Liver (tissue), 8 donors: ENCODE measurements at regions not wholly inside any gene's neighbourhood (a gene's known extent, or its start where the extent isn't known, plus 50 kb on each side); places are given as distances from the start of the nearest gene placed in this dataset.

ENCODE experiments used
- DNase-seq: peaks from one replicate; pipeline ENCODE4 v3.0.0-alpha.2; 2017; ENCODE audit warnings: low spot score
- H3K27ac ChIP-seq, 2 donors: one replicate each; pipeline ENCODE4 v1.7.0; 2013; ENCODE audit warnings: inconsistent platforms in 2 of 2, low read length in 2 of 2, control low read depth in 1 of 2, low read depth in 1 of 2, mild to moderate bottlenecking in 1 of 2
- H3K27me3 ChIP-seq, 4 donors: one replicate each; pipeline versions ENCODE4 v1.6.1 to v1.7.0; 2013; ENCODE audit warnings: low read length in 3 of 4, inconsistent platforms in 1 of 4, mild to moderate bottlenecking in 1 of 4, moderate library complexity in 1 of 4; ENCODE audit not compliant: control insufficient read depth in 4 of 4, insufficient read depth in 4 of 4
- H3K36me3 ChIP-seq, 4 donors: one replicate each; pipeline versions ENCODE4 v1.6.1 to v1.7.0; 2013; ENCODE audit warnings: low read length in 3 of 4, mild to moderate bottlenecking in 3 of 4, low read depth in 1 of 4, moderate library complexity in 1 of 4; ENCODE audit not compliant: control insufficient read depth in 4 of 4, insufficient read depth in 3 of 4
- H3K4me1 ChIP-seq, 4 donors: one replicate each; pipeline versions ENCODE4 v1.6.1 to v1.7.0; 2013; ENCODE audit warnings: low read length in 3 of 4, mild to moderate bottlenecking in 3 of 4, moderate library complexity in 1 of 4; ENCODE audit not compliant: control insufficient read depth in 4 of 4, insufficient read depth in 4 of 4
- H3K4me3 ChIP-seq, 3 donors: one replicate each; pipeline versions ENCODE4 v1.6.1 to v1.7.0; 2013; ENCODE audit warnings: low read length in 3 of 3, control low read depth in 1 of 3, low read depth in 1 of 3, mild to moderate bottlenecking in 1 of 3
- H3K9ac ChIP-seq, 2 donors: one replicate each; pipeline ENCODE4 v1.7.0; 2013; ENCODE audit warnings: low read length in 2 of 2, mild to moderate bottlenecking in 2 of 2, moderate library complexity in 2 of 2, control low read depth in 1 of 2, low read depth in 1 of 2
- H3K9me3 ChIP-seq, 4 donors: one replicate each; pipeline versions ENCODE4 v1.6.1 to v1.7.0; 2013; ENCODE audit warnings: low read length in 3 of 4; ENCODE audit not compliant: control insufficient read depth in 4 of 4
- FOXA1 ChIP-seq: IDR thresholded peaks from 2 replicates; pipeline ENCODE4 v1.6.1; 2016; ENCODE audit warnings: antibody characterized with exemption
- FOXA2 ChIP-seq: IDR thresholded peaks from 2 replicates; pipeline ENCODE4 v1.6.1; 2016; ENCODE audit warnings: antibody characterized with exemption
- GABPA ChIP-seq, 2 donors: IDR thresholded peaks in 1 of 2; conservative IDR thresholded peaks in 1 of 2; 2 replicates each; pipeline ENCODE4 v1.6.1; 2016; ENCODE audit warnings: antibody characterized with exemption in 2 of 2, mild to moderate bottlenecking in 1 of 2, moderate library complexity in 1 of 2
- JUND ChIP-seq, 2 donors: IDR thresholded peaks; 2 replicates each; pipeline ENCODE4 v1.6.1; 2016; ENCODE audit warnings: antibody characterized with exemption in 2 of 2
- NR2F2 ChIP-seq: IDR thresholded peaks from 2 replicates; pipeline ENCODE4 v1.6.1; 2016; ENCODE audit warnings: antibody characterized with exemption
- RAD21 ChIP-seq, 2 donors: IDR thresholded peaks; 2 replicates each; pipeline ENCODE4 v1.6.1; 2016; ENCODE audit warnings: antibody characterized with exemption in 2 of 2, mild to moderate bottlenecking in 2 of 2
- TAF1 ChIP-seq: conservative IDR thresholded peaks from 2 replicates; pipeline ENCODE4 v1.6.1; 2016; ENCODE audit warnings: antibody characterized with exemption, mild to moderate bottlenecking
- YY1 ChIP-seq: IDR thresholded peaks from 2 replicates; pipeline ENCODE4 v1.6.1; 2016; ENCODE audit warnings: antibody characterized with exemption, mild to moderate bottlenecking
- WGBS: extraction: QIAGEN DNeasy Blood & Tissue Kit; methylation state at CpG from one replicate; pipeline ENCODE4 v1.1.7; 2013; 5-methylcytosine and 5-hydroxymethylcytosine counted together
- TF ChIP-seq, protein P1 (sequence below): IDR thresholded peaks from 2 replicates; pipeline ENCODE4 v1.6.1; 2016; ENCODE audit warnings: antibody characterized with exemption
- TF ChIP-seq, protein P2 (sequence below): IDR thresholded peaks from 2 replicates; pipeline ENCODE4 v1.6.1; 2016; ENCODE audit warnings: antibody characterized with exemption
- TF ChIP-seq, protein P3 (sequence below): IDR thresholded peaks from 2 replicates; pipeline ENCODE4 v1.6.1; 2016; ENCODE audit warnings: antibody characterized with exemption, mild to moderate bottlenecking
- TF ChIP-seq, protein P4 (sequence below): fragments of 150-350 bp; IDR thresholded peaks from 2 replicates; pipeline ENCODE4 v1.5.1; 2017; ENCODE audit warnings: improper control_type of control experiment, low read depth, low read length; ENCODE audit not compliant: missing input control
- donor health status: healthy.
- donor health status: healthy.
- donor health status: healthy.
- donor health status: healthy.
- donor health status: healthy.

DNA sequence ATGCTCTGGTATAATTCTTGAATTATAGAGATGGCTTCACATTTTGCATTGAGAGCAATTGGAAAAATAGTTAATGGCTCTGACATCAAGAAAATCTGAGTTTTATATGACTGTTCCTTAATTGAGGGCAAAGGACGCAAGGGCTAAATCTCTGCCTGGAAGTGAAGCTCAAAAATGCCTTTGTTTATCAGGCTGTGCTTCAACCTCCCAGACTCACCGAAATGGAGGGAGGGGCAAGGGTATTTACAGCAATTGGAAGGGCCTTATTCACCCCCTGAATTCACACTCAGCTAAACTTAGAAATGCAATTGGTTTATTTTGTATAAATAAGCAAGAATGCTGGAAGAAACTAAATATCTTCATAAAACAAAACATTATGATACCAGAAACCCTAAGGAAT is 737.2 kb upstream of the MMS22L start:
- Histone ChIP-seq H3K4me1 (peaks cover 0 to 4% (median 0%) of the 10 kb centered on the region in 4 donors), H3K9me3 (no peaks in the 10 kb centered on the region), H3K4me3 (no peak overlapping the region), H3K27ac (no peak overlapping the region), H3K36me3 (no peaks in the 10 kb centered on the region), H3K9ac (no peak overlapping the region), H3K27me3 (peaks cover 0 to 3% (median 0%) of the 10 kb centered on the region in 4 donors)
- DNase-seq, result no peak
- no peak for TF ChIP-seq TAF1
- no peak for TF ChIP-seq GABPA (IDR thresholded peaks at IDR 0.05 in 1 of 2, conservative IDR thresholded peaks at IDR 0.05 in 1 of 2)
- no peak for TF ChIP-seq FOXA1
- TF ChIP-seq, protein P1, sequence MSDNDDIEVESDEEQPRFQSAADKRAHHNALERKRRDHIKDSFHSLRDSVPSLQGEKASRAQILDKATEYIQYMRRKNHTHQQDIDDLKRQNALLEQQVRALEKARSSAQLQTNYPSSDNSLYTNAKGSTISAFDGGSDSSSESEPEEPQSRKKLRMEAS, result no peak
- TF ChIP-seq NR2F2, result no peak
- TF ChIP-seq, protein P2, sequence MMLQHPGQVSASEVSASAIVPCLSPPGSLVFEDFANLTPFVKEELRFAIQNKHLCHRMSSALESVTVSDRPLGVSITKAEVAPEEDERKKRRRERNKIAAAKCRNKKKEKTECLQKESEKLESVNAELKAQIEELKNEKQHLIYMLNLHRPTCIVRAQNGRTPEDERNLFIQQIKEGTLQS, result no peak
- 45% methylated on average over 2 of the region's 2 CpGs for WGBS

DNA sequence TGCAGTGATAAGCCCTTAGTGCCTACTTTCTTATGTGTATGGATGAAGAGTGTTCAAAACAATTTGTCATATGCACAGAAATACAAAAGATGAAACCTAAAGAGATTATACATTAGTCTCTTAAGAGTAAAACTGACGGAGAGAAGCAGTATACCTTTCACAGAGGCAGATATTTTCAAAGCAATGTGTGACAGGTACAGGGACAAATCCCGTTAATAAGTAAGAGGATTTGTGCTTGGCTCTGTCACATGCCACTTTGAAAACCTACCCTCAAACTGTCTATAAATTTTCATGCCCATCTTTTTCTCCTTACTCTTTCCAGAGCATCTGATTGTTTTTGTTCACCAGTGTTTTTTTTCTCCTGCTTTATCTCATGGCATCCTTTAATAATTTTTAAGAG is 741.3 kb upstream of the MMS22L start:
- 58% methylated on average over 2 of the region's 2 CpGs for WGBS
- peaks cover 0 to 3% (median 0%) of the 10 kb centered on the region in 4 donors for H3K27me3 ChIP-seq
- TF ChIP-seq, protein P2, result no peak
- no peak for TF ChIP-seq RAD21 (IDR thresholded peaks at IDR 0.05)
- TF ChIP-seq TAF1, result no peak
- TF ChIP-seq YY1, result no peak
- TF ChIP-seq JUND (IDR thresholded peaks at IDR 0.05), result no peak
- no peak for TF ChIP-seq NR2F2
- TF ChIP-seq, protein P1, result no peak
- no peak for TF ChIP-seq GABPA (IDR thresholded peaks at IDR 0.05 in 1 of 2, conservative IDR thresholded peaks at IDR 0.05 in 1 of 2)
- TF ChIP-seq FOXA2, result no peak
- TF ChIP-seq FOXA1, result no peak
- TF ChIP-seq, protein P3, sequence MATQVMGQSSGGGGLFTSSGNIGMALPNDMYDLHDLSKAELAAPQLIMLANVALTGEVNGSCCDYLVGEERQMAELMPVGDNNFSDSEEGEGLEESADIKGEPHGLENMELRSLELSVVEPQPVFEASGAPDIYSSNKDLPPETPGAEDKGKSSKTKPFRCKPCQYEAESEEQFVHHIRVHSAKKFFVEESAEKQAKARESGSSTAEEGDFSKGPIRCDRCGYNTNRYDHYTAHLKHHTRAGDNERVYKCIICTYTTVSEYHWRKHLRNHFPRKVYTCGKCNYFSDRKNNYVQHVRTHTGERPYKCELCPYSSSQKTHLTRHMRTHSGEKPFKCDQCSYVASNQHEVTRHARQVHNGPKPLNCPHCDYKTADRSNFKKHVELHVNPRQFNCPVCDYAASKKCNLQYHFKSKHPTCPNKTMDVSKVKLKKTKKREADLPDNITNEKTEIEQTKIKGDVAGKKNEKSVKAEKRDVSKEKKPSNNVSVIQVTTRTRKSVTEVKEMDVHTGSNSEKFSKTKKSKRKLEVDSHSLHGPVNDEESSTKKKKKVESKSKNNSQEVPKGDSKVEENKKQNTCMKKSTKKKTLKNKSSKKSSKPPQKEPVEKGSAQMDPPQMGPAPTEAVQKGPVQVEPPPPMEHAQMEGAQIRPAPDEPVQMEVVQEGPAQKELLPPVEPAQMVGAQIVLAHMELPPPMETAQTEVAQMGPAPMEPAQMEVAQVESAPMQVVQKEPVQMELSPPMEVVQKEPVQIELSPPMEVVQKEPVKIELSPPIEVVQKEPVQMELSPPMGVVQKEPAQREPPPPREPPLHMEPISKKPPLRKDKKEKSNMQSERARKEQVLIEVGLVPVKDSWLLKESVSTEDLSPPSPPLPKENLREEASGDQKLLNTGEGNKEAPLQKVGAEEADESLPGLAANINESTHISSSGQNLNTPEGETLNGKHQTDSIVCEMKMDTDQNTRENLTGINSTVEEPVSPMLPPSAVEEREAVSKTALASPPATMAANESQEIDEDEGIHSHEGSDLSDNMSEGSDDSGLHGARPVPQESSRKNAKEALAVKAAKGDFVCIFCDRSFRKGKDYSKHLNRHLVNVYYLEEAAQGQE, result no peak
- TF ChIP-seq, protein P4, sequence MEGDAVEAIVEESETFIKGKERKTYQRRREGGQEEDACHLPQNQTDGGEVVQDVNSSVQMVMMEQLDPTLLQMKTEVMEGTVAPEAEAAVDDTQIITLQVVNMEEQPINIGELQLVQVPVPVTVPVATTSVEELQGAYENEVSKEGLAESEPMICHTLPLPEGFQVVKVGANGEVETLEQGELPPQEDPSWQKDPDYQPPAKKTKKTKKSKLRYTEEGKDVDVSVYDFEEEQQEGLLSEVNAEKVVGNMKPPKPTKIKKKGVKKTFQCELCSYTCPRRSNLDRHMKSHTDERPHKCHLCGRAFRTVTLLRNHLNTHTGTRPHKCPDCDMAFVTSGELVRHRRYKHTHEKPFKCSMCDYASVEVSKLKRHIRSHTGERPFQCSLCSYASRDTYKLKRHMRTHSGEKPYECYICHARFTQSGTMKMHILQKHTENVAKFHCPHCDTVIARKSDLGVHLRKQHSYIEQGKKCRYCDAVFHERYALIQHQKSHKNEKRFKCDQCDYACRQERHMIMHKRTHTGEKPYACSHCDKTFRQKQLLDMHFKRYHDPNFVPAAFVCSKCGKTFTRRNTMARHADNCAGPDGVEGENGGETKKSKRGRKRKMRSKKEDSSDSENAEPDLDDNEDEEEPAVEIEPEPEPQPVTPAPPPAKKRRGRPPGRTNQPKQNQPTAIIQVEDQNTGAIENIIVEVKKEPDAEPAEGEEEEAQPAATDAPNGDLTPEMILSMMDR, result no peak

More for the DNA sequence above, 741.3 kb upstream of the MMS22L start:
- no peak for DNase-seq
- H3K36me3 ChIP-seq, result no peaks in the 10 kb centered on the region
- H3K27ac ChIP-seq, result no peak overlapping the region
- no peak overlapping the region for H3K9ac ChIP-seq
- no peaks in the 10 kb centered on the region for H3K4me1 ChIP-seq
- H3K4me3 ChIP-seq, result no peak overlapping the region
- no peaks in the 10 kb centered on the region for H3K9me3 ChIP-seq
